ENCODE measurements at regions not wholly inside any gene's neighbourhood (a gene's known extent, or its start where the extent isn't known, plus 50 kb on each side); places are given as distances from the start of the nearest gene placed in this dataset.

GRCh38 chr2:220987839-220988238, 584.3 kb downstream of the EPHA4 start:
- no TSS peak for BruUV-seq (replicated peaks)
- TF ChIP-seq CTCF (IDR thresholded peaks at IDR 0.05; ENCODE audit: unreplicated experiment), result no peak
- ChIA-PET POLR2A (no interaction called here), CTCF (interaction anchor here (0.6 kb wide), 1 partner anchor 37 kb away, joined by 3 read pairs; no protein-coding TSS in a partner anchor)
- no peaks in the 10 kb centered on the region for H3K4me1 Mint-ChIP-seq (ENCODE audit: insufficient read depth, unreplicated experiment)
- H3K4me3 Mint-ChIP-seq (ENCODE audit: unreplicated experiment), result no peak overlapping the region
- no peaks in the 10 kb centered on the region for H3K27me3 Mint-ChIP-seq (ENCODE audit: insufficient read depth, unreplicated experiment)
- H3K36me3 Mint-ChIP-seq (ENCODE audit: insufficient read depth, unreplicated experiment), result no peaks in the 10 kb centered on the region
- no peak overlapping the region for H3K27ac Mint-ChIP-seq (ENCODE audit: low read depth, unreplicated experiment)
- DNase-seq (ENCODE audit: unreplicated experiment), result no peak
- no peaks in the 10 kb centered on the region for H3K9me3 Mint-ChIP-seq (ENCODE audit: unreplicated experiment)
- intact Hi-C loops (cut with micrococcal nuclease), result no loop called here

GRCh38 chr2:220991972-220992371, 580.1 kb downstream of the EPHA4 start:
- no peaks in the 10 kb centered on the region for H3K36me3 Mint-ChIP-seq (ENCODE audit: insufficient read depth, unreplicated experiment)
- POLR2A ChIA-PET, result interaction anchor here (0.6 kb wide), 1 partner anchor 18 kb away, joined by 3 read pairs; no protein-coding TSS in a partner anchor
- no peak overlapping the region for H3K27ac Mint-ChIP-seq (ENCODE audit: low read depth, unreplicated experiment)
- DNase-seq (ENCODE audit: unreplicated experiment), result no peak
- CTCF ChIA-PET, result no interaction called here
- TF ChIP-seq CTCF (IDR thresholded peaks at IDR 0.05; ENCODE audit: unreplicated experiment), result no peak
- BruUV-seq (replicated peaks), result no TSS peak
- no peak overlapping the region for H3K4me3 Mint-ChIP-seq (ENCODE audit: unreplicated experiment)
- H3K4me1 Mint-ChIP-seq (ENCODE audit: insufficient read depth, unreplicated experiment), result peaks cover 5% of the 10 kb centered on the region
- H3K27me3 Mint-ChIP-seq (ENCODE audit: insufficient read depth, unreplicated experiment), result no peaks in the 10 kb centered on the region
- intact Hi-C loops (cut with micrococcal nuclease), result no loop called here
- no peaks in the 10 kb centered on the region for H3K9me3 Mint-ChIP-seq (ENCODE audit: unreplicated experiment)

GRCh38 chr2:220994846-220995245, 577.3 kb downstream of the EPHA4 start:
- BruUV-seq (replicated peaks), result no TSS peak
- no peak for TF ChIP-seq CTCF (IDR thresholded peaks at IDR 0.05; ENCODE audit: unreplicated experiment)
- no peak for DNase-seq (ENCODE audit: unreplicated experiment)
- no peaks in the 10 kb centered on the region for H3K9me3 Mint-ChIP-seq (ENCODE audit: unreplicated experiment)
- peaks cover 5% of the 10 kb centered on the region for H3K4me1 Mint-ChIP-seq (ENCODE audit: insufficient read depth, unreplicated experiment)
- no peaks in the 10 kb centered on the region for H3K27me3 Mint-ChIP-seq (ENCODE audit: insufficient read depth, unreplicated experiment)
- POLR2A ChIA-PET, result no interaction called here
- CTCF ChIA-PET, result no interaction called here
- no peaks in the 10 kb centered on the region for H3K36me3 Mint-ChIP-seq (ENCODE audit: insufficient read depth, unreplicated experiment)
- H3K4me3 Mint-ChIP-seq (ENCODE audit: unreplicated experiment), result no peak overlapping the region
- no peak overlapping the region for H3K27ac Mint-ChIP-seq (ENCODE audit: low read depth, unreplicated experiment)
- intact Hi-C loops (cut with micrococcal nuclease), result no loop called here

GRCh38 chr2:220995581-220995980, 576.5 kb downstream of the EPHA4 start:
- no peak for TF ChIP-seq CTCF (IDR thresholded peaks at IDR 0.05; ENCODE audit: unreplicated experiment)
- intact Hi-C loops (cut with micrococcal nuclease), result no loop called here
- Mint-ChIP-seq H3K27me3 (ENCODE audit: insufficient read depth, unreplicated experiment) (no peaks in the 10 kb centered on the region), H3K4me1 (ENCODE audit: insufficient read depth, unreplicated experiment) (peaks cover 5% of the 10 kb centered on the region), H3K4me3 (ENCODE audit: unreplicated experiment) (no peak overlapping the region), H3K9me3 (ENCODE audit: unreplicated experiment) (no peaks in the 10 kb centered on the region), H3K36me3 (ENCODE audit: insufficient read depth, unreplicated experiment) (no peaks in the 10 kb centered on the region), H3K27ac (ENCODE audit: low read depth, unreplicated experiment) (no peak overlapping the region)
- ChIA-PET CTCF (no interaction called here), POLR2A (no interaction called here)
- DNase-seq (ENCODE audit: unreplicated experiment), result no peak
- BruUV-seq (replicated peaks), result no TSS peak
